Loucy (cell line): ENCODE measurements at regions not wholly inside any gene's neighbourhood (a gene's known extent, or its start where the extent isn't known, plus 50 kb on each side); places are given as distances from the start of the nearest gene placed in this dataset.

Source experiments
- H2AFZ ChIP-seq: fragments of 200-600 bp; sonication (generic); 2 replicates; pipeline ENCODE4 v1.6.0; 2016; ENCODE audit warnings: antibody characterized with exemption, mild to moderate bottlenecking, low read length, moderate library complexity
- H3F3A ChIP-seq: fragments of 200-600 bp; 2 replicates; pipeline ENCODE4 v1.6.0; 2016; ENCODE audit warnings: antibody characterized with exemption, low read depth, mild to moderate bottlenecking
- H3K27me3 ChIP-seq: fragments of 200-600 bp; sonication (generic); 2 replicates; pipeline ENCODE4 v1.6.1; 2014; ENCODE audit warnings: low read length, mild to moderate bottlenecking; ENCODE audit not compliant: insufficient read depth, poor library complexity, severe bottlenecking
- H3K36me3 ChIP-seq: fragments of 200-600 bp; sonication (generic); 2 replicates; pipeline ENCODE4 v1.6.1; 2016; ENCODE audit warnings: low read length; ENCODE audit not compliant: insufficient read depth
- H3K4me1 ChIP-seq: fragments of 200-600 bp; sonication (generic); 2 replicates; pipeline ENCODE4 v1.5.1; 2014; ENCODE audit warnings: low read length, mild to moderate bottlenecking; ENCODE audit not compliant: insufficient read depth, poor library complexity, severe bottlenecking
- H3K4me2 ChIP-seq: fragments of 200-600 bp; sonication (generic); 2 replicates; pipeline ENCODE4 v1.6.0; 2014; ENCODE audit warnings: antibody characterized with exemption, low read length, low read depth, mild to moderate bottlenecking; ENCODE audit not compliant: poor library complexity, severe bottlenecking
- H3K4me3 ChIP-seq: fragments of 200-600 bp; sonication (generic); 2 replicates; pipeline ENCODE4 v1.5.1; 2014; ENCODE audit warnings: low read length, mild to moderate bottlenecking, mixed read lengths; ENCODE audit not compliant: poor library complexity, severe bottlenecking
- H3K79me2 ChIP-seq: fragments of 200-600 bp; sonication (generic); 2 replicates; pipeline ENCODE4 v1.6.1; 2014; ENCODE audit warnings: low read length; ENCODE audit not compliant: insufficient read depth
- H3K9ac ChIP-seq: fragments of 200-600 bp; sonication (generic); 2 replicates; pipeline ENCODE4 v1.6.0; 2014; ENCODE audit warnings: mild to moderate bottlenecking, low read depth, low read length, moderate library complexity; ENCODE audit not compliant: poor library complexity, severe bottlenecking
- H3K9me2 ChIP-seq: fragments of 200-600 bp; sonication (generic); replicated peaks from 2 replicates; pipeline ENCODE4 v1.6.1; 2016; ENCODE audit warnings: low read depth, low read length, mixed read lengths
- H3K9me3 ChIP-seq: fragments of 200-600 bp; sonication (generic); 2 replicates; pipeline ENCODE4 v1.6.1; 2014; ENCODE audit warnings: mild to moderate bottlenecking, antibody characterized with exemption, low read length, low read depth; ENCODE audit not compliant: insufficient read depth
- H4K20me1 ChIP-seq: fragments of 200-600 bp; sonication (generic); 2 replicates; pipeline ENCODE4 v1.6.0; 2014; ENCODE audit warnings: antibody characterized with exemption, low read length, mild to moderate bottlenecking; ENCODE audit not compliant: insufficient read depth, poor library complexity, severe bottlenecking
- EZH2phosphoT487 ChIP-seq: fragments of 200-600 bp; IDR thresholded peaks from 2 replicates; pipeline ENCODE4 v1.6.1; 2018; ENCODE audit warnings: antibody characterized with exemption, mild to moderate bottlenecking, moderate library complexity, borderline replicate concordance
- TF ChIP-seq, protein P1 (sequence below): fragments of 200-600 bp; sonication (generic); conservative IDR thresholded peaks from 2 replicates; pipeline ENCODE4 v1.5.1; 2014; ENCODE audit warnings: mild to moderate bottlenecking, antibody characterized with exemption, low read length

DNA sequence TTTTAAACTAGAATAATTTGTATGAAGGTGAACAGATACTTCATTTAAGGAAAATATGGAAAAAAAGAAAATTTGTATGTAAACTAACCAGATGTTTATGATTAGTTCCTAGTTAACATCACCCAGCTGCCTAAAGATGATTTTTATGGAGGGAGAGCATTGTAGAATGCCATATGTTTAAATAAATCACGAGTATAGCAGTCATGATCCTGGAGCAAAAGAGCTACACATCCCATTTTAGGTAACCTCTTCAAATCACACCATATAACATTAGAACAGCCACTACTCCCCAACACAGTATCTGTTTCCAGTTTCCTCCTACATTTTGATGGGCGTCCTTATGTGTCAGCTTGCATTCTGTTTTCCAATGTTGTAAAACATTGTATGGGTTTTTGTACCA is 571.9 kb upstream of the FAM241A start:
- H3K4me1 ChIP-seq: no peaks in the 10 kb centered on the region
- no peaks in the 10 kb centered on the region for H3K36me3 ChIP-seq
- H2AFZ ChIP-seq: no peak overlapping the region
- no peaks in the 10 kb centered on the region for H3K9me2 ChIP-seq
- H3K9ac ChIP-seq: no peak overlapping the region
- TF ChIP-seq, protein P1, sequence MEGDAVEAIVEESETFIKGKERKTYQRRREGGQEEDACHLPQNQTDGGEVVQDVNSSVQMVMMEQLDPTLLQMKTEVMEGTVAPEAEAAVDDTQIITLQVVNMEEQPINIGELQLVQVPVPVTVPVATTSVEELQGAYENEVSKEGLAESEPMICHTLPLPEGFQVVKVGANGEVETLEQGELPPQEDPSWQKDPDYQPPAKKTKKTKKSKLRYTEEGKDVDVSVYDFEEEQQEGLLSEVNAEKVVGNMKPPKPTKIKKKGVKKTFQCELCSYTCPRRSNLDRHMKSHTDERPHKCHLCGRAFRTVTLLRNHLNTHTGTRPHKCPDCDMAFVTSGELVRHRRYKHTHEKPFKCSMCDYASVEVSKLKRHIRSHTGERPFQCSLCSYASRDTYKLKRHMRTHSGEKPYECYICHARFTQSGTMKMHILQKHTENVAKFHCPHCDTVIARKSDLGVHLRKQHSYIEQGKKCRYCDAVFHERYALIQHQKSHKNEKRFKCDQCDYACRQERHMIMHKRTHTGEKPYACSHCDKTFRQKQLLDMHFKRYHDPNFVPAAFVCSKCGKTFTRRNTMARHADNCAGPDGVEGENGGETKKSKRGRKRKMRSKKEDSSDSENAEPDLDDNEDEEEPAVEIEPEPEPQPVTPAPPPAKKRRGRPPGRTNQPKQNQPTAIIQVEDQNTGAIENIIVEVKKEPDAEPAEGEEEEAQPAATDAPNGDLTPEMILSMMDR: no peak
- no peak for TF ChIP-seq EZH2phosphoT487
- H3F3A ChIP-seq: no peaks in the 10 kb centered on the region
- H3K4me3 ChIP-seq: no peak overlapping the region
- no peak overlapping the region for H3K4me2 ChIP-seq
- no peaks in the 10 kb centered on the region for H3K79me2 ChIP-seq
- H4K20me1 ChIP-seq: no peaks in the 10 kb centered on the region
- H3K27me3 ChIP-seq: no peaks in the 10 kb centered on the region
- no peaks in the 10 kb centered on the region for H3K9me3 ChIP-seq

DNA sequence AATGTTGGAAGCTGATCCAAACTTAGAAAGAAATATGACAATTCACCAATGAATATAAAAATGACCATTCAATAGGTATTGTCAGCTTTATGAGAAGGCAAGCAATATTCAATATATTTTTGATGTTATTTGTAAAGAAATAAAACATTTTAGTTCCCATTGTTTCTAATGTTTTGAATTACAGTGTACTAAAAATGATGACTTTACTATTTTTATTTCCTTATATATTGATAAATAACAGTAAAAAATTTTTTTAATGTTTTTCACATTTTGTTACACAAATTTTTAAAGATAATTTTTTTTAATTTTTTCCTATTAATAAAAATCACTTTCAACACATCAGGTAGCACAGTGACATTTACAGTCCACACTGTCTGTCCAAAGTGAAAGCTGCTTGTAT is 565.5 kb upstream of the FAM241A start:
- no peaks in the 10 kb centered on the region for H3K27me3 ChIP-seq
- no peak overlapping the region for H2AFZ ChIP-seq
- H3F3A ChIP-seq: no peaks in the 10 kb centered on the region
- H3K9me3 ChIP-seq: peaks cover 2% of the 10 kb centered on the region; the same call in 1 of the 2 replicates
- H3K79me2 ChIP-seq: no peaks in the 10 kb centered on the region
- TF ChIP-seq, protein P1: no peak
- no peak for TF ChIP-seq EZH2phosphoT487
- H3K36me3 ChIP-seq: no peaks in the 10 kb centered on the region
- no peak overlapping the region for H3K9ac ChIP-seq
- no peaks in the 10 kb centered on the region for H4K20me1 ChIP-seq
- no peak overlapping the region for H3K4me3 ChIP-seq
- H3K4me1 ChIP-seq: no peaks in the 10 kb centered on the region
- H3K9me2 ChIP-seq: no peaks in the 10 kb centered on the region
- no peak overlapping the region for H3K4me2 ChIP-seq

DNA sequence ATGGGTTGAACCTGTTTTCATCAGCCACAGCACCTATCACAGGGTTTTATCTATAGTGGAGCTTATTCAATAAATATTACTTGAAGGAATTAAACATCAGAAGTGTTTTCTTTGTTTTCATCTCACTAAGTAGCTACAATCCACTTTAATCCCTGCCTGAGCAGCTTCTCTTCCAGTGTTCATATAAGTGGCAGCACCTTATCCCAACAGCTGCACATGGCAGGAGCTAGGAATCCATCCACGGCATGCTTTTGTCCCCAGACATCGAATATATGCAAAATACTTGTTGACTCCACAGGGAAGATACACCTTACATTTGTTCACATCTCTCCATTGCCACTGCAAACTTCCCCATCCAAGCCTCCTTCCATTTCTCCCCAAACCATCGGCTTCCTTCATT is 549.8 kb upstream of the FAM241A start:
- Histone ChIP-seq H3K36me3 (no peaks in the 10 kb centered on the region), H3K79me2 (no peaks in the 10 kb centered on the region), H3K4me2 (no peak overlapping the region), H3K9me2 (no peaks in the 10 kb centered on the region), H3K4me3 (no peak overlapping the region), H3K9ac (no peak overlapping the region), H3K27me3 (no peaks in the 10 kb centered on the region), H2AFZ (no peak overlapping the region), H3K4me1 (no peaks in the 10 kb centered on the region), H3F3A (no peaks in the 10 kb centered on the region), H4K20me1 (no peaks in the 10 kb centered on the region), H3K9me3 (no peaks in the 10 kb centered on the region)
- no peak for TF ChIP-seq EZH2phosphoT487
- TF ChIP-seq, protein P1: no peak
